Ovary (tissue), 3 donors: ENCODE measurements at regions not wholly inside any gene's neighbourhood (a gene's known extent, or its start where the extent isn't known, plus 50 kb on each side); places are given as distances from the start of the nearest gene placed in this dataset.

Experiments
- POLR2A ChIP-seq: fragments of 450-650 bp; IDR thresholded peaks from one replicate; pipeline ENCODE4 v1.6.1; 2017; ENCODE audit warnings: antibody characterized with exemption, mild to moderate bottlenecking, moderate library complexity
- TF ChIP-seq, protein P1 (sequence below), 3 donors: fragments of 450-650 bp in 2 of 3; fragments of 200-600 bp in 1 of 3; IDR thresholded peaks; one replicate each; pipeline versions ENCODE4 v1.5.1 to v1.8.0; 2016 to 2022; ENCODE audit warnings: antibody characterized with exemption in 3 of 3, mild to moderate bottlenecking in 1 of 3
- donor health status: DM: no; HTN: no; CAD: no.

DNA sequence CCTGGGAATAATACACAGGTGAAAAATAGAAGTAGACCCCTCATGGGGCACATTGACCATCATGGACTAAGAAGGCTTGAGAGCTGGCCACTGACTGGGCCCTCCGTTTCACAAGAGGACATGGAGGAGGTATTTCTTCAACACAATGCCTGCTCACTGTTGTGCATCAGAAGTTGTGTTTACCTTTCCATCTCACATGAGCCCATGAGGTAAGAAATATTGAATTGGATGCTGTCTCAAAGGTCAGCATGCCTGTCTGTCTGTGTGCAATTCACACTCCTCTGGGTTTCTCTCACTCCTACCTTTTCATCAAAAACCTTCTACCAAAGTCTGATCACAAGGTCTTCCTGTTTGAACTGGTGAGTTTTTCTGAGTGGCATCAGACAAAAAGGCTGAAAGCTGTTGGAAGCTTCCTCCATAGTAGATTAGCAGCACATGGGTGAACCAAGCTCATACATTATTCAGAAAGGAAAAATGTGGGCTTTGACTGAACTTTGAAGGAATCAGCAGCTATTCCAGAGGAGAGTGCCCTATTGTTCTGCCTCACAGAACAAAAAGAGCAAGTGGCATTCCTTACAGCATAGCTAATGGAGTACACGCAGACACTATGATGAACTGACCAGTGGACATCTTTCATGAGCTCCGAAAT, 143.2 kb upstream of the RND3 start:
- TF ChIP-seq POLR2A = no peak
- TF ChIP-seq, protein P1, sequence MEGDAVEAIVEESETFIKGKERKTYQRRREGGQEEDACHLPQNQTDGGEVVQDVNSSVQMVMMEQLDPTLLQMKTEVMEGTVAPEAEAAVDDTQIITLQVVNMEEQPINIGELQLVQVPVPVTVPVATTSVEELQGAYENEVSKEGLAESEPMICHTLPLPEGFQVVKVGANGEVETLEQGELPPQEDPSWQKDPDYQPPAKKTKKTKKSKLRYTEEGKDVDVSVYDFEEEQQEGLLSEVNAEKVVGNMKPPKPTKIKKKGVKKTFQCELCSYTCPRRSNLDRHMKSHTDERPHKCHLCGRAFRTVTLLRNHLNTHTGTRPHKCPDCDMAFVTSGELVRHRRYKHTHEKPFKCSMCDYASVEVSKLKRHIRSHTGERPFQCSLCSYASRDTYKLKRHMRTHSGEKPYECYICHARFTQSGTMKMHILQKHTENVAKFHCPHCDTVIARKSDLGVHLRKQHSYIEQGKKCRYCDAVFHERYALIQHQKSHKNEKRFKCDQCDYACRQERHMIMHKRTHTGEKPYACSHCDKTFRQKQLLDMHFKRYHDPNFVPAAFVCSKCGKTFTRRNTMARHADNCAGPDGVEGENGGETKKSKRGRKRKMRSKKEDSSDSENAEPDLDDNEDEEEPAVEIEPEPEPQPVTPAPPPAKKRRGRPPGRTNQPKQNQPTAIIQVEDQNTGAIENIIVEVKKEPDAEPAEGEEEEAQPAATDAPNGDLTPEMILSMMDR (IDR thresholded peaks at IDR 0.05) = no peak
